ENCODE measurements at regions not wholly inside any gene's neighbourhood (a gene's known extent, or its start where the extent isn't known, plus 50 kb on each side); places are given as distances from the start of the nearest gene placed in this dataset.

GRCh38 chr20:62570403-62570802 lies 71.9 kb upstream of the SLCO4A1 start:
- Histone ChIP-seq H3K27me3 (no peaks in the 10 kb centered on the region), H3K9me3 (no peaks in the 10 kb centered on the region), H3K27ac (no peak overlapping the region), H3K4me1 (no peaks in the 10 kb centered on the region), H3K4me3 (replicated peaks in 1 of 3) (no peak overlapping the region), H3K36me3 (no peaks in the 10 kb centered on the region)
- TF ChIP-seq POLR2A (IDR thresholded peaks at IDR 0.05) (no peak), CTCF (IDR thresholded peaks at IDR 0.05) (no peak)
- WGBS, 2 donors, result 56 to 70% methylated on average over 5 of the region's 5 CpGs
- DNase-seq, result no peak
- intact Hi-C loops (cut with DNase I), result no loop called here

- intact Hi-C loops (cut with DNase I), result no loop called here
- no peaks in the 10 kb centered on the region for H3K27me3 ChIP-seq
- no peaks in the 10 kb centered on the region for H3K36me3 ChIP-seq
- H3K4me3 ChIP-seq (replicated peaks in 1 of 3), result no peak overlapping the region
- no peak overlapping the region for H3K27ac ChIP-seq
- TF ChIP-seq CTCF (IDR thresholded peaks at IDR 0.05) (no peak), POLR2A (IDR thresholded peaks at IDR 0.05) (no peak)
- no peaks in the 10 kb centered on the region for H3K9me3 ChIP-seq
- WGBS, 2 donors, result 80 to 81% methylated on average over 12 of the region's 12 CpGs
- no peak for DNase-seq
- no peaks in the 10 kb centered on the region for H3K4me1 ChIP-seq
Observed at GRCh38 chr20:62570897-62571668, 71.2 kb upstream of the SLCO4A1 start.

GRCh38 chr20:62571669-62572344 lies 70.5 kb upstream of the SLCO4A1 start:
- Histone ChIP-seq H3K27me3 (no peaks in the 10 kb centered on the region), H3K27ac (no peak overlapping the region), H3K4me1 (no peaks in the 10 kb centered on the region), H3K9me3 (no peaks in the 10 kb centered on the region), H3K4me3 (replicated peaks in 1 of 3) (no peak overlapping the region), H3K36me3 (no peaks in the 10 kb centered on the region)
- TF ChIP-seq CTCF (IDR thresholded peaks at IDR 0.05), result no peak
- no peak for TF ChIP-seq POLR2A (IDR thresholded peaks at IDR 0.05)
- 75% methylated on average over 9 of the region's 9 CpGs for WGBS, 2 donors
- no peak for DNase-seq
- intact Hi-C loops (cut with DNase I), result no loop called here

- Histone ChIP-seq H3K9me3 (no peaks in the 10 kb centered on the region), H3K4me3 (replicated peaks in 1 of 3) (no peak overlapping the region), H3K36me3 (no peaks in the 10 kb centered on the region), H3K27me3 (no peaks in the 10 kb centered on the region), H3K4me1 (no peaks in the 10 kb centered on the region), H3K27ac (no peak overlapping the region)
- TF ChIP-seq POLR2A (IDR thresholded peaks at IDR 0.05) (no peak), CTCF (IDR thresholded peaks at IDR 0.05) (no peak)
- 35 to 40% methylated on average over 6 to 15 of the region's 15 CpGs for WGBS, 2 donors
- intact Hi-C loops (cut with DNase I), result no loop called here
- no peak for DNase-seq
Observed at GRCh38 chr20:62572980-62573379, 69.3 kb upstream of the SLCO4A1 start.

GRCh38 chr20:62573817-62574216 lies 68.5 kb upstream of the SLCO4A1 start:
- no peak for TF ChIP-seq CTCF (IDR thresholded peaks at IDR 0.05)
- TF ChIP-seq POLR2A (IDR thresholded peaks at IDR 0.05), result no peak
- no peaks in the 10 kb centered on the region for H3K27me3 ChIP-seq

More at GRCh38 chr20:62573817-62574216, 68.5 kb upstream of the SLCO4A1 start:
- no peak for DNase-seq
- Histone ChIP-seq H3K4me3 (replicated peaks in 1 of 3) (no peak overlapping the region), H3K27ac (no peak overlapping the region), H3K36me3 (no peaks in the 10 kb centered on the region), H3K4me1 (no peaks in the 10 kb centered on the region), H3K9me3 (no peaks in the 10 kb centered on the region)
- intact Hi-C loops (cut with DNase I), result no loop called here
- 37 to 47% methylated on average over 3 of the region's 3 CpGs for WGBS, 2 donors
